HG03045 (cell line): ENCODE measurements at regions not wholly inside any gene's neighbourhood (a gene's known extent, or its start where the extent isn't known, plus 50 kb on each side); places are given as distances from the start of the nearest gene placed in this dataset.

Source experiments
- ATAC-seq: cut with Tn5 transposase; IDR thresholded peaks from one replicate; pipeline ENCODE4 v1.9.1; 2021; ENCODE audit warnings: mild to moderate bottlenecking, moderate library complexity; ENCODE audit not compliant: unreplicated experiment

- no peak for ATAC-seq
These were observed 401.3 kb downstream of the PCDH17 start for GRCh38 chr13:58032676-58033460.

GRCh38 chr13:58043971-58044370 lies 412.4 kb downstream of the PCDH17 start:
- no peak for ATAC-seq

GRCh38 chr13:58048670-58049069 lies 417.1 kb downstream of the PCDH17 start:
- ATAC-seq: no peak

GRCh38 chr13:58051396-58051795 lies 419.9 kb downstream of the PCDH17 start:
- no peak for ATAC-seq

GRCh38 chr13:58051807-58052375 lies 420.3 kb downstream of the PCDH17 start:
- no peak for ATAC-seq

DNA sequence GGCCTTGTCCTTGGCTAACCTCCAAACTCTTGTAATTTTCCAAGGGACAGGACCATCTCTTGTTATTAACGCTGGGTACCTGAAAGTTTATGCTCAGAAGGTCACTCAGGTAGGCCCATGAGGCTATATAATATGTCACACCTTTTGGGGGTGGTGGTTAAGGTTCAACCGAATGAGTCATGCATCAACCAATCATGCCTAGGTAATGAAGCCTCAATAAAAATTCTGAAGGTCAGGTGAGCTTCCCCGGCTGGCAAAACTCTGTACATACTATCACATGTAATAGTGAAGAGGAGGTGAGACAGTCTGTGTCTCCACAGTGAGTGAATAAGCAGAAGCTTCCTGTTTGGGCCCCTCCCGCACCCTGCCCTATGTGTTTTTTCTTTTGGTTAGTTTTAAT lies 424.9 kb downstream of the PCDH17 start:
- no peak for ATAC-seq

DNA sequence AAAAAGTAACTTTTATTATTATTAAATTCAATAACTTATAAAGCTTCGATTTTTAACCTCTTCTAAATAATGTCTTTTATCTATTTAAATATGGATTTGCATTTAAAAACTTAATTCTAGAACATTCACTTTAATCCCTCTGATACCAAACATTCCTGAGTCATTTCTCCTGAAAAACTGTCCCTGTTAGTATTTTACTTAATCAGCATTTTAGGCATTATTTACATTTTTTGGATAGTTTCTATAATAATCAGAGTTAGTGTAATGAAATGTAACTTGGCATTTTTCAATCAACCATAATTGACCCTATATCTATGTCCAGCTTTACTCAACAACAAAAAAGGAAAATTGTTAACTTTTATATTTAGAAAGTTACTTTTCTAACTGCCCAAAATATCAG lies 428.1 kb downstream of the PCDH17 start:
- ATAC-seq: no peak

GRCh38 chr13:58080806-58081205 lies 449.3 kb downstream of the PCDH17 start:
- no peak for ATAC-seq

GRCh38 chr13:58081301-58081820 lies 449.8 kb downstream of the PCDH17 start:
- ATAC-seq: no peak

DNA sequence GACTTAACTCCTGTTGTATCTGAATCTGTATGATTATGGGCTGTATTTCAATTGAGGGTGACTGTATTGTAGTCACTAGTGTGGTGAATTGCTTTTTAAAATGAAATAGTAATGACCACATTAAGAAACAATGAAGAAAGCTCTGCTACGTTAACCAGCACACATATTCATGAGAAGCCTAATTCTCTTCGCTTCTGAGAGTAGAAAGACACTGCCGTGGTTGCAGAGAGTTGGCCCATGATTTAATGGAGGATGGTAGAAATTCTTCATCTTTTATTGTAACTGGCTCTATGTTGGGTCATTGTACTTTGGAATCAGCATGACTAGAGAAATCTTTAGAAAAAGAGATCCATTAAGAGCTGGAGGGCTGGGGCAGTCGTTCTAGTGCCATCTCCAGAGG lies 451.5 kb downstream of the PCDH17 start:
- ATAC-seq: no peak

- no peak for ATAC-seq
These were observed 453.7 kb downstream of the PCDH17 start for GRCh38 chr13:58085274-58085673.

- ATAC-seq: no peak
These were observed 454.3 kb downstream of the PCDH17 start for GRCh38 chr13:58085819-58086218.

DNA sequence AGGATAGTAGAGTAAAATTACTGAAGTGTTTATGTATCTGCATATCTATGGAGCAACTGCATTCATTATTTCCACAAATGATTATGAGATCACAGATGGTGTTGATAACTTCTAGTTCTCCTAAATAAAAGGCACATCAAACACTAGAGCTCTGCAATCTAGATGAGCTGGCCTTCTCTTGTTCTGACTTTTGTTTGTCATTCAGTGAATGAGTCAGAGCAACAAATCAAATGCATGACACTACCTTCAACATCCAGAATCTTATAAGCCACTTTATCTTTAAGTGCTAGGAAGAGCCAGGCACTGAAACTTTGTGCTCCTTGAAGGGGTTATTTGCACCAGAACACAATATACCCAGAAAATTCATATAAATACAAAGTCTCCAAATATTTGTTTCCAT lies 456.0 kb downstream of the PCDH17 start:
- no peak for ATAC-seq

DNA sequence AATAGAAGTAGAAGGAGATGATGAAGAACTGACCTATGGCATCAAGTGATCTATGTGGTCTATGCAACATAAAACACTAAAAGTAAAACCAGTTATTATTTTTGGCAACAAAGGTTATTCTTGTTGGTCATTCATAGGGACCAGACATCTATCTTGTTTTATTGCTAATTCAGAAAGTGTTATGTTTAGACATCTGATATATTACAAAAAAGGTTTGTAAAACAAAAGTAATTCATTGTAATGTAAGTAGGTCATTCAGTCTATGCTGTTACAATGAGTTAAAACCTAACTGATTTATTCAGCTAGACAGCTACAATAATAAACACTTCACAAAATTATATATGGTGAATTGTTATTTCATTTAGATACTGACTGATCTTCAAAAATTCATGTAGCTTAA lies 461.9 kb downstream of the PCDH17 start:
- no peak for ATAC-seq

GRCh38 chr13:58097831-58098230 lies 466.3 kb downstream of the PCDH17 start:
- no peak for ATAC-seq

- ATAC-seq: no peak
These were observed 487.8 kb downstream of the PCDH17 start for GRCh38 chr13:58119351-58119750.

- no peak for ATAC-seq
These were observed 488.3 kb downstream of the PCDH17 start for GRCh38 chr13:58119804-58120203.

GRCh38 chr13:58126496-58126895 lies 495.0 kb downstream of the PCDH17 start:
- ATAC-seq: no peak

DNA sequence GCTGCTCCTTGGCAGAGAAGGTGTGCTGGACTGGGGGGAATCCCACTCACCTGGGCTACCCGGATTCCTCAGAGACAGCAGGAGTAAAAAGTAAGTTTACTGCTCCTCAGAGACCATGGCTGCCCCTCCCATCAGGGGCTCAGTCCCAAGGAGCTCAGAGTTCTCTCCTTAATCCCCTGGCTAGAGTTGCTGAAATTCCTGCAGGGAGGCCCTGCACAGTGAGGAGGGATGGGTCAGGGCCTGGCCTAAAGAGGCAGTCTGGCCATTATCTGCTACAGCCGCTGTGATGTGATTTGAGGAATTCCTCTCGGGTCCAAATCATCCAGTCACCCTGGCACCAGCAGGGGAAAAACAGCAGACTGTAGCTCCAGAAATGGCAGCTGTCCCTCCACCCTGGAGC lies 502.5 kb downstream of the PCDH17 start:
- no peak for ATAC-seq

- no peak for ATAC-seq
These were observed 503.0 kb downstream of the PCDH17 start for GRCh38 chr13:58134525-58134924.

GRCh38 chr13:58142952-58143351 lies 511.4 kb downstream of the PCDH17 start:
- ATAC-seq: no peak

- no peak for ATAC-seq
These were observed 513.1 kb downstream of the PCDH17 start for GRCh38 chr13:58144616-58145015.
